GM19324 (cell line): ENCODE measurements at regions not wholly inside any gene's neighbourhood (a gene's known extent, or its start where the extent isn't known, plus 50 kb on each side); places are given as distances from the start of the nearest gene placed in this dataset.
"Not testable (repeated sequence)": the region's sequence is repeated elsewhere in the genome, so short reads cannot be mapped to it uniquely, and the experiment has no call there.

ENCODE experiments used
- ATAC-seq: cut with Tn5 transposase; IDR thresholded peaks from one replicate; pipeline ENCODE4 v1.9.1; 2021; ENCODE audit warnings: mild to moderate bottlenecking, moderate library complexity; ENCODE audit not compliant: unreplicated experiment, low FRiP score

- no peak for ATAC-seq
These were observed 282.4 kb upstream of the TMEM132C start for GRCh38 chr12:127984386-127985055.

DNA sequence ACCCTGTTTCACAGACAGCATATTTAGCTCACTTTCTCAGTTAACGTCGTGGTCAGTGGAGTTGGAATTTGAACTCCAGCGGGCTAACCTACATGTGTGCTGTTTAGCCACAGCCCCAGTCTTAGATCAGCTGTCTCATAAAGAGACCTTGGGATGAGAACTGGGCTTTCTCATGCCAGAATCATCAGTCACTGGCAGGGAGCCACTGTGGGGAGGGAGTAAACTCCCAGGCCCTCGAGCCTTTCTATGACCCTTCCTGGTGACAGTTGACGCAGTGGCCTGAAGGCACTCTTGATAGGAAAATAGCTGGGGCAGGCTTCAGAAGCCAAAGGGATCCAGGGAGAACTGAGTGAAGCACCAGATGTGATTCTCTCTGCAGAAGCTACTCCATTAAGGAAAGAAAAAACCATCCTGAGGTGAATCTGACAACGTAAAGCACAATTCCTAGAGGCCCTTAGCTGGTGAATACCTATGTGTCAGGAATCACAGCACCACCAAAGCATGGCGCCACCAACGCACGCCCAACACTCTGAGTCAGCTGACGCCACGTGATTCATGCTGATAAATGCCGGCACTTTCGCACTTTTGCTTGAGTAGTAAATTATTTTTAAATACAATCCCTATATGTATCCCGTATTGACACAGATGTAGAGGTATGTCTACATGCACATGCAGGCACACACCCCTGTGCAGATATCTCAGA lies 279.6 kb upstream of the TMEM132C start:
- ATAC-seq, result no peak

DNA sequence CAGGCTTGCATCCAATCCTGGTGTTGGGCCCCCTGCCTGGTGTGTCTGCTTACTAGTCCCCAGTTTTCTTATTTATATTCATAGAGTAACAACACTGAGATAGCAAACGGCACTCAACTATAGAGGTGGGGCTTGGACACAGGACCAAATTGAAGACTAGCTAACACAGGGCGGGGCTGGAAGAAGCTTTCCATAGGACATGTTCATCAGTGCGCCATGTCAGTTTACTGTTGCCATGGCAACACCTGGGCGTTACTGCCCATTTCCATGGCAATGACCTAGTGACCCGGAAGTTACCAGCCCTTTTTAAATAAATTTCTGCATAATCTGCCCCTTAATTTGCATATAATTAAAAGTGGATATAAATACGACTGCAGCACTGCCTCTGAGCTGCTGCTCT lies 275.5 kb upstream of the TMEM132C start:
- no peak for ATAC-seq

DNA sequence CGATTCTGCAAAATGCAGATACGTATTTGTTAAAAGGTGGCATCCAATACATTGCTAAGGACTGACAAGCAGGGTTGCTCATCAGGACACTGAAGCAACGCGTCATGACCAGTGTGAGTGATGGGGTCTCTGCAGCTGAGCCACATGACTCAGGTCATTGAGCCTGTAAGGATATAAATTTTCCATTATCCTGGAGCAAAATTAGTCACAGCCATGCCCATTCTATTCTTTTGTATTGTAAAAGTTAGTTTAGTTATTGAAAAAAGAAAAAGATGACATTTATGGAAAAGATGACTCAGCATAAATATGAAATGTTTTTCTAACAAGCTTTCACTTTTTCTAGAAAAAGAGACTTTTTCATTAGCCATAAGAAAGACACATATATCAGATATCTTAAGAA lies 268.0 kb upstream of the TMEM132C start:
- no peak for ATAC-seq

DNA sequence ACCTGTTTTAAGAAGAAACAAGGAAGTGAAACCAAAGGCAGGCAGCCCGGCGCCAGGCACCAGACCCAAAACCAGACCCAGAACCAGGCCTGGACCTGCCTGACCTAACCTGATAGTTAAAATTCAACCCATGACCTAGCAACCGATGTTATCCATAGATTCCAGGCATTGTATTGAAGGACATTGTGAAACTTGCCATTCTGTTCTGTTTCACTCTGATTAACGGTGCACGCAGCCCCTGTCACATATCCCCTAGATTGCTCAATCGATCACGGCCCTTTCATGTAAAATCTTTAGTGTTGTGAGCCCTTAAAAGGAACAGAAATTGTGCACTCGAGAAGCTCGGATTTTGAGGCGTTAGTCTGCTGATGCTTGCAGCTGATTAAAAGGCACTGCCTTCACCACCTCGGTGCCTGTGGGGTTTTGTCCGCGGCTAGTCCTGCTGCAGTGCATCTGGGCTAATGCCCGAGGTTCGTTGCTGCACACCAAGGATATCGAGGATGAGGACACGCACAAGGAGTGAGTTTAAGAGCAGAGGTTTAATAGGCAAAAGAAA lies 262.5 kb upstream of the TMEM132C start:
- ATAC-seq, result no peak

DNA sequence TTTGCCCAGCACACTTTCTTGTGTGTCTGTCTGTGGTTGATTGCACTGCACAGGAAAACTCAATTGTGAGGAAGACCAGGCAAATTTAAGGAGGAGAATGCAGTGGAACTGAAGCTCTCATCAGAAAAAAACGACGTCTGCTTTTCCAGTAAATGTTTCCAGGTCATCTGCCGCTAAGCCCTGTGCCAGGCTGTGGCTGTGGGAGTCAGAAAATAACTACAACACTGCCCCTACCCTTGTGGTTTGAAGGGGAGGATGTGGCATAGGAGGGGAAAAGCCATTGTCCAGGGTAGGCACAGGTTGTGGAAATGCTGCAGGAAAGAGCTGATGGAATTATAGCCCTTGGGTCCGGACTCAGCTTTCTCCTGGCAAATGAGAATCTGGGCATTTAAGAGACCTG lies 259.7 kb upstream of the TMEM132C start:
- no peak for ATAC-seq

DNA sequence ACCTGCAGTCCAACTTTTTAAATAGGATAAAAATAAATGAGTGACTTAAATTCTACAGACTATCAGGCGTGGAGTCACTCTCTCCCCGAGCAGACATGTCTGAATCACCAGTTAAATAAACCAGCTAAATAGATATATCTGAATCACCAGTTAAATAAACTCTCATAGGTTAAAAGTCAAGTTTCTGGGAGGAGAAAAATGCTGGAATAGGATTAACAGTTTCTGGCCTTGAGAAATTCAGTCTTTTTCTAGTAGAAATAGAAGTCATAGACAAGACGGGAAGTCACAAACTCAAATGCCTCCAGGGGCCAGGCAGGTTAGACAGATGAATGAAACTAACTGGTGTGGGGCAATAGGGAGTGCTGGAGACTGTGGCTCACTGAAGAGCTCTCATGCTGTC lies 258.6 kb upstream of the TMEM132C start:
- no peak for ATAC-seq

DNA sequence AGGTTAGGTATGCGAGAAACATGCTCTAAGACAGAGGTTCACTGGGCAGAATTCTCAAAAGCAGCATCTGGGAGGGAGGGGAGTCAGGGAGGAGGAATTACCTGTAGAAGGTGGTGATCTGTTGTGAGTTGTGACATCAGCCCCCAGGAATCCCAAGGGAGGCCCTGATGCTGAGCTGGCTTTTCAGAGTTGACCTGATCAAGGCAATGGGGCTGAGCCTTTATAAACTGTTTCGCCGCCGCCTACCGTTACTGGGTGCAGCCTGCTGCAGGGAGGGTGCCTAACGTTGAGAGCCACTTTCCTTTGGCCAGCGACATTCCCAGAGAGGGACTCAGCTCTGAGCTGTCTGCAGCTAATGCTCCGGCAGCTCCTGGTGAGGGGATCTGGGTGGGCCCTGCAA lies 257.9 kb upstream of the TMEM132C start:
- no peak for ATAC-seq

DNA sequence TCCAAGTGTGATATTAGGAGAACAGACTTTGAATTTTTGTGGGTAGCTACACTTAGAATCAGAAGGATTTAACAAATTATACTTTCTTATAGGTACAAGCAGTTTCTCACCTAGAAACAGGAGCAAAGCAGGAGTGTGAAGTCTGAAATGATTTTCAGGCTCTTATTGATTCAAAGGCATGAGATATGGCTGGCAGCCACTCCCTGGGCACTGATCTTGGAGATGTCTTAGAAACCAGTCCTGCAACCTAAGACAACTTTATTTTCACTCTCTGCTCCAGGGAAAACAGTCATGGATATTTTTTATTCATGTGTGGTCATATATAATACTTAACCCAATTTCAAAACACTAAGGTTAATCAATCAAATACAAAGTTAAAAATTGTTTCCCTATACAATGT lies 254.9 kb upstream of the TMEM132C start:
- no peak for ATAC-seq

DNA sequence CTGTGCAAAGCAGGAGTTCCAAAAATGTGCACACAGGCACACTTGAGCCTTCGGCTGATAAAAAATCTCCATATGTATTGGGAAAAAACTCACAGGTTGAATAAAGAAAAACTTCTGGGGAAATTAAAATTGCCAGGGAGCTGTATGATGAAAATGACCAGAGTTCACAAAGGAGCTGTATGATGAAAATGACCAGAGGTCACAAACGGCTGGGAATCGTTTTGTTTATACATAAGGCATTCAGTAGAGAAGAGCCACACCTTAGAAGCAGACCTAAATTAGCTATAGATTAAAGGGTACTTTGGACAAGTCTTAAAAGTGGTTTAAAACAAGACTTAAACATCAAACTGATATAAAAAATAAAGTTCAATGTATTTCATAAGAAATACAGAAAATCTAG lies 251.7 kb upstream of the TMEM132C start:
- no peak for ATAC-seq

- ATAC-seq, result no peak
These were observed 248.9 kb upstream of the TMEM132C start for GRCh38 chr12:128018067-128018466.

DNA sequence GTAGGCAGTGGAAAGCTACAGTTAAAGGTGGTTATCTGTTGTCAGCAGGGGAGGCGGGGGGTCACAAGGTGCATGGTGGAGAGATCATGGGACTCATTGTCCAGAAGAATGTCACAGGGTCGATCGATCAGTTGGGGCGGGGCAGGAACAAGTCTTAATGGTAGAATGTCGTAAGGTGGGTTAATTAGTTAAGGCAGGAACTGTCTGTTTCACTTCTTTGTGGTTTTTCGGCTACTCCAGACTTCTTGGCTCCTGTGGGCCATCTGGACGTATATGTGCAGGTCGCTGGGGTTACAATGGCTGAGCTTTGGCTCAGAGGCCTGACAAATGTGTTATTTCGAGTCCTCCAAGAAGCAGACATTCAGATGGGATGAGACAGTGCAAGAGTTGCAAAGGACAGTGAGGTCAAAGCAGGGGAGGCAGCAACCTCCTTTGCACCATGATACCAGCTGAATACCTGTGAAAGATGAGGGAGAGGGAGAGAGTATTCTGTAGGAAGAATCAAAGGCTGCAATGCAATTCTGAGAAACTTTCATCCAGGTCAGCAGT lies 246.9 kb upstream of the TMEM132C start:
- no peak for ATAC-seq

GRCh38 chr12:128021561-128021960 lies 245.4 kb upstream of the TMEM132C start:
- no peak for ATAC-seq

DNA sequence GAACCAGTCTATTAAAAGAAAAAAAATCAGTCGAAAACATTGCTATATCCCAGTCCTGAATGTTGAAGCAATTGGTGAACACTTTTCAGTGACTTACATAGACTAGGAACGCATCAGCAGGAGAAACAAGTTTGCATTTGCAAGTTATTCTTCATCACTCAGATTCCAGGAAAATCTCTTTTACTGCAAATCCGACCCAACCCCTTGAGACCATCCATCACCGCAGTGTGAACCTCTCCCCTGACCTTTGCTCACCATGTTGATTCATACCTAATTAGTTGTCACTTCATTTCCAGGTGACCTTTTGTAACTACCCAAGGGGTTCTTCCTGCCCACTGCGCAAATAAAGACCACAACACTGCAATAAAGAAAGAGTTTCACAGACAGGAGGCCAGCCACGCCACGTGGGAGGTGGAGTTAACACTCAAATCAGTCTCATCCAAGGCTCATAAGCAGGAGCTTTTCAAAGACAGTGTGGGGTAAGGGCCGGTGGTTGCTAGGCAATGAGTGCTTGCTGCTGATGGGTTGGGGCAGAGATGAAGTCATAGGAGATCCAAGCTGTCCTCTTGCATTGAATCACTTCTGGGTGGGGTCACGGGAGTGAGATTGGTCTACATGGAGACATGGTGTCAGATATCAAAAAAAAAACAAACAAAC lies 241.3 kb upstream of the TMEM132C start:
- ATAC-seq, result no peak

GRCh38 chr12:128026696-128027574 lies 240.0 kb upstream of the TMEM132C start:
- ATAC-seq, result no peak

DNA sequence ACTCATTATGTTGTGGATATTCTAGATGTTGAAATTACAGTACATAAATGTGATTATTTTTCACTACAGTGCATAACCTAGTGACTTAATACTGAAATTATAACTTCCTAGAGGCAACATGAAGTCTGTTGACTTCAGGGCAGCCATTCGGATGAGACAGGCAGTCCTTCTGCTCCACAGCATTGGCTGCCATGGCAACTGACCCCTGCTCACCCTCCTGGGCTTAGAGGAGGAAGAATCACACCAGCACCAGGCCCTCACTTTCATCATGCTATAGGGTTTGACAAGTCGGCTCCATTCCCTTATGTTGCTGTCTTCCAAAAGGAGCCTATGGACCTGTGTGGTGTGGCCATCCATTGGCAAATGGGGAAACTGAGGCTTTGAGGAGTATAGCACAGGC lies 233.5 kb upstream of the TMEM132C start:
- no peak for ATAC-seq

GRCh38 chr12:128040971-128041370 lies 226.0 kb upstream of the TMEM132C start:
- no peak for ATAC-seq

DNA sequence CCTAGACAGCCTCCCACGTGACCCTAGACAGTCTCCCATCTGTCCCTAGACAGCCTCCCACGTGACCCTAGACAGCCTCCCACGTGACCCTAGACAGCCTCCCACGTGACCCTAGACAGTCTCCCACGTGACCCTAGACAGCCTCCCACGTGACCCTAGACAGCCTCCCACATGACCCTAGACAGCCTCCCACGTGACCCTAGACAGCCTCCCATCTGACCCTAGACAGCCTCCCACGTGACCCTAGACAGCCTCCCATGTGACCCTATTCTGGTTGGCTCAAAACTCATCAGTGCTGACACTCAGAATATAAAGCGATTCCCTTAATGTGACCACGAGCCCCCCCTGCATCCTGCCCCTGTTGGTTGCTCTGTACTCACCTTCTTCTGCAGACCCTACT lies 224.7 kb upstream of the TMEM132C start:
- not testable (repeated sequence) for ATAC-seq

DNA sequence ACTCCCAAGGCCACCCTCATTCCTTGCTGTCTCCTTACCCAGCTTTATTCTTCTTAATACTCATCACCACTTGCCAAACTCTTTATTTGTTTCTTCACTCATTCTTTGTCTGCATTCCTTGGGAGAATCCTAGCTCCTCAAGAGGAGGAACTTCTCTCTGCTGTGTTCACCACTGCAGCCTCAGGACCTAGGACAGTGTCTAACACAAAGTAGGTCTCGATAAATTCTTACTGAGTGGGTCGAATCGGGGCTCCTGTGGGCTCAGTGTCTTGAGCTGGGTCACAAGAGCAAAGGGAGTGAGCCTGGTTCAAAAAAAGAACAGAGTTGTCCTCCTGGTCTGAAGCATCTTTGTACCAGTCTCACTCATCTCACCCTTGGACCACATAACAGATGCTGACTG lies 224.1 kb upstream of the TMEM132C start:
- ATAC-seq, result no peak

DNA sequence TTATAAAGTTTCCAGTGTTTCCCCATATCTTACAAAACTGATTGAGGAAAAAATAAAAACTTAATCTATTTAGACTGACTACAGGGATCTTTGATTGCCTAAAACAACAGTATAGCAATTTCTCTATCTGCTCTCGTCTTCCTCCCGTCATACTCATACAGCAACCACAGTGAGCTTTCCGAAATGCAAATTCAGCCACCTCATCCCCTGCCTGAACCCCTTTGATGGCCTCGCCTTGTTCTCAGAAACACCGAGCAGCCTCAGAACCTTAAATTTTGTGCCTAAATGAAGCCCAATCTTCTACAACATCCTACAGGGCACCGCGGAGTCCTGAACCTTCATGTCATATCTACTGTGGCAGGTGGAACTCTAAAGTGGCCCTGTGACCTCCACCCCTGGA lies 223.7 kb upstream of the TMEM132C start:
- no peak for ATAC-seq
